Type B pancreatic cell (in vitro differentiated cells): ENCODE measurements at regions not wholly inside any gene's neighbourhood (a gene's known extent, or its start where the extent isn't known, plus 50 kb on each side); places are given as distances from the start of the nearest gene placed in this dataset.

Source experiments
- DNase-seq: peaks from one replicate; pipeline ENCODE4 v3.0.0; 2021; ENCODE audit warnings: mixed read lengths; ENCODE audit not compliant: unreplicated experiment; ENCODE audit errors: extremely low spot score
- H3K27ac Mint-ChIP-seq: 2 replicates; pipeline ENCODE4 v1.8.0; 2021; ENCODE audit warnings: mild to moderate bottlenecking, mixed read lengths
- H3K27me3 Mint-ChIP-seq: 2 replicates; pipeline ENCODE4 v1.8.0; 2021; ENCODE audit warnings: mixed read lengths
- H3K36me3 Mint-ChIP-seq: 2 replicates; pipeline ENCODE4 v1.8.0; 2021; ENCODE audit warnings: mixed read lengths
- H3K4me1 Mint-ChIP-seq: one replicate; pipeline ENCODE4 v1.8.0; 2021; ENCODE audit warnings: mixed read lengths; ENCODE audit not compliant: unreplicated experiment
- H3K4me3 Mint-ChIP-seq: 2 replicates; pipeline ENCODE4 v1.8.0; 2021; ENCODE audit warnings: mild to moderate bottlenecking, mixed read lengths
- H3K9me3 Mint-ChIP-seq: 2 replicates; pipeline ENCODE4 v1.8.0; 2021; ENCODE audit warnings: mixed read lengths
- TF ChIP-seq, protein P1 (sequence below): fragments of 200-600 bp; sonication (generic); conservative IDR thresholded peaks from 2 replicates; pipeline ENCODE4 v1.5.0; 2021; ENCODE audit warnings: antibody characterized with exemption, mild to moderate bottlenecking

DNA sequence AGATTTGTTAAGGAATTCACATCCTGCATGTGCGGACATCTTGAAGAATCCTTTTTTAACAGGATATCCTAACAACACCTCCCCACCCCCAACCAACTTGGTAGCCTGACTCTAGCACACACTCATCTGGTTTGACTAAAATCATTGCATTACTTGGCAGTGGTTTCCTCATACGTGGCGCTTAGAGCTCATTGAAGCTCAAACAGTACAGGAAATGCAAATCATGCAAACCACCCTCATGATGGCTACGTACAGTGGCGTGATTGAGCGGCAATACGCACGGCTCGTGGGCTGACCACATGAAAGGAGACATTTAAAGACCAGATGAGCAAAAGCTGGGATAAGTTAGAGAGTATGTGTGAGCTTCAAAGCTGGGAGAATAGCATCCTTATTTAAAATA, 336.2 kb downstream of the ZEB2 start:
- Mint-ChIP-seq H3K36me3 (peaks cover 1% of the 10 kb centered on the region), H3K27ac (no peak overlapping the region)
- no peak for DNase-seq

DNA sequence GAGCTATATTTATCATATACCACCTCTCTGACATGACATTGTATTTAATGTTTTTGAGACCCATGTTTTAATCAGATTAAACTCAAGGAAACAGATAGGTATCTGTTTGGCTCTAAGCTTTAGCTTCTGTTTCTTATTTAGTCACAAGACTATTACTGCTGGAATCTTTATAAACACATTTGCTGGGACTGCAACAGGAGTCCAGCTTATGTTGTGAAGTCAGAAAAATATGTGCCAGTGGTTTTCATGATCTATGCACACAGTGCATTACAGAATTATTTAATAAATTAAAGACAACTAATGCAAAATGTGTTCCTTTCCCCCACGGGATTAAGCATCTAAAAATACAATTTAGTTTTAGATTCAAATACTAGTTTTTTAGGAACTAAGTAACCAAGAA, 338.9 kb downstream of the ZEB2 start:
- Mint-ChIP-seq H3K27ac (no peak overlapping the region), H3K4me3 (no peak overlapping the region), H3K4me1 (no peaks in the 10 kb centered on the region), H3K36me3 (peaks cover 6% of the 10 kb centered on the region), H3K27me3 (no peaks in the 10 kb centered on the region), H3K9me3 (peaks cover 4% of the 10 kb centered on the region)
- DNase-seq = no peak
- TF ChIP-seq, protein P1, sequence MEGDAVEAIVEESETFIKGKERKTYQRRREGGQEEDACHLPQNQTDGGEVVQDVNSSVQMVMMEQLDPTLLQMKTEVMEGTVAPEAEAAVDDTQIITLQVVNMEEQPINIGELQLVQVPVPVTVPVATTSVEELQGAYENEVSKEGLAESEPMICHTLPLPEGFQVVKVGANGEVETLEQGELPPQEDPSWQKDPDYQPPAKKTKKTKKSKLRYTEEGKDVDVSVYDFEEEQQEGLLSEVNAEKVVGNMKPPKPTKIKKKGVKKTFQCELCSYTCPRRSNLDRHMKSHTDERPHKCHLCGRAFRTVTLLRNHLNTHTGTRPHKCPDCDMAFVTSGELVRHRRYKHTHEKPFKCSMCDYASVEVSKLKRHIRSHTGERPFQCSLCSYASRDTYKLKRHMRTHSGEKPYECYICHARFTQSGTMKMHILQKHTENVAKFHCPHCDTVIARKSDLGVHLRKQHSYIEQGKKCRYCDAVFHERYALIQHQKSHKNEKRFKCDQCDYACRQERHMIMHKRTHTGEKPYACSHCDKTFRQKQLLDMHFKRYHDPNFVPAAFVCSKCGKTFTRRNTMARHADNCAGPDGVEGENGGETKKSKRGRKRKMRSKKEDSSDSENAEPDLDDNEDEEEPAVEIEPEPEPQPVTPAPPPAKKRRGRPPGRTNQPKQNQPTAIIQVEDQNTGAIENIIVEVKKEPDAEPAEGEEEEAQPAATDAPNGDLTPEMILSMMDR = no peak

More for the DNA sequence above, 336.2 kb downstream of the ZEB2 start:
- H3K4me1 Mint-ChIP-seq = no peaks in the 10 kb centered on the region
- H3K27me3 Mint-ChIP-seq = no peaks in the 10 kb centered on the region
- H3K9me3 Mint-ChIP-seq = no peaks in the 10 kb centered on the region
- TF ChIP-seq, protein P1 = no peak
- H3K4me3 Mint-ChIP-seq = no peak overlapping the region

DNA sequence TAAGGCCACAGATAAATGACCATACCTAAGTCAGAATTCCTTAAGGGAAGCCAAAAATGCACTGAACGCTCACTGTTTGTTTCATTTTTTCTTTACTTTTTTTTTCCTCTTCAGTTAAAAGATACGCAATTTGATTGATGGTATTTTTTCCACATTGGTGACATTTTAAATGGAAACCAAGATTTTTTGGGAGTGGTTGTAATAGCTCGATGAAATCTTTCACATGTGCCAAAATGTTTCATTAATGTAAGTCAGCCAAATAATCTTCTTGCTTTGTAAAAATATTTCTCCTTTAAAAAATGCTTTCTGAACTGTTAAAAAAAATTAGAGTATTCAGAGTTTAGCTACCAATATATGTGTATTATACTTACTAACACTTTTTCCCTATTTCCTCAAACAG, 339.8 kb downstream of the ZEB2 start:
- Mint-ChIP-seq H3K36me3 (peaks cover 6% of the 10 kb centered on the region), H3K27me3 (no peaks in the 10 kb centered on the region), H3K27ac (no peak overlapping the region), H3K4me1 (no peaks in the 10 kb centered on the region), H3K9me3 (peaks cover 4% of the 10 kb centered on the region), H3K4me3 (no peak overlapping the region)
- TF ChIP-seq, protein P1 = no peak
- no peak for DNase-seq

DNA sequence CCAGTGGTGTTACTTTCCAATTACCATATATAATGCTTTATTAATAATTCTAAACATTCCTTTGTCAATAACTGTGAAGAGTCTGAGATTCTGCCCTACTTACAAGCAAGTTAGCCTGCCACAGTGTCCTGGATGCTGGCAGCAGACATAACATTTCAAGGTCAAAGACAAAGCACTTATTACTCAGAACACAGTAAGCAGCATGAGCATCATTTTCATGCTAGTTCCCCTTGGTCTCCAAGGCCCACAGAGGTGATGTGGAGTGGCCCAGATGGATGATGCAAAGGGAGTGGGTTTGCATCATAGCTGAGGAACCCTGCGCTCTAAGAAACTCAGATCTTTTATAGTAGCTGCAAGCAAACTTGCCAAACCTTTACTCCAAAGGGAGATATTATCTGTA, 349.7 kb downstream of the ZEB2 start:
- TF ChIP-seq, protein P1 = no peak
- no peaks in the 10 kb centered on the region for H3K4me1 Mint-ChIP-seq
- no peaks in the 10 kb centered on the region for H3K27me3 Mint-ChIP-seq
- no peak overlapping the region for H3K4me3 Mint-ChIP-seq
- no peak overlapping the region for H3K27ac Mint-ChIP-seq
- no peak for DNase-seq
- H3K36me3 Mint-ChIP-seq = peaks cover 7% of the 10 kb centered on the region
- H3K9me3 Mint-ChIP-seq = peaks cover 13% of the 10 kb centered on the region

DNA sequence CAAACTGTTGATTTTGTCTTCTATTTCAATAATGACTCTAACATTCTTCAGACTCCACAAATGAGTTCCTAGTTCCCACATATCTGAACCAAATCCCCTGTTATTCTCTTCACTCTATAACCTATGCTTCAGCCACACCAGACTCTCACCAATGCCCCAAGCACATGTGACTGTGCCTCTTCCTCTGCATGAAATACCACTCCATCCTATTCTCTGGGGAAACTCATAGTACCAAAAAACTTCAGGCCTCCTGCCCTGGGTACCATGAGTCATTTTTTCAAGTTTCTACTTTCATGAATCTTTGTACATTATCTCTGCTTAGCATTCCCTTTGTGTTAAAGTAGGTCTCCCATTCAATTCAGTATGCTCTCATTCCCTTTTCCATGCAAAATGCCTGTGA, 353.2 kb downstream of the ZEB2 start:
- Mint-ChIP-seq H3K27me3 (peaks cover 3% of the 10 kb centered on the region), H3K36me3 (no peaks in the 10 kb centered on the region), H3K4me1 (no peaks in the 10 kb centered on the region), H3K27ac (no peak overlapping the region), H3K9me3 (no peaks in the 10 kb centered on the region), H3K4me3 (no peak overlapping the region)
- TF ChIP-seq, protein P1 = no peak
- no peak for DNase-seq
